NCI-H2029 (cell line): ENCODE measurements at regions not wholly inside any gene's neighbourhood (a gene's known extent, or its start where the extent isn't known, plus 50 kb on each side); places are given as distances from the start of the nearest gene placed in this dataset.

ENCODE experiments used
- DNase-seq: peaks from one replicate; lab custom pipeline; 2025; lab: John Stamatoyannopoulos, UW

GRCh38 chr19:46911456-46911855 is 50.7 kb downstream of the ARHGAP35 start:
- no peak for DNase-seq

- DNase-seq, result no peak
Observed at GRCh38 chr19:46913198-46913851, 52.5 kb downstream of the ARHGAP35 start.

DNA sequence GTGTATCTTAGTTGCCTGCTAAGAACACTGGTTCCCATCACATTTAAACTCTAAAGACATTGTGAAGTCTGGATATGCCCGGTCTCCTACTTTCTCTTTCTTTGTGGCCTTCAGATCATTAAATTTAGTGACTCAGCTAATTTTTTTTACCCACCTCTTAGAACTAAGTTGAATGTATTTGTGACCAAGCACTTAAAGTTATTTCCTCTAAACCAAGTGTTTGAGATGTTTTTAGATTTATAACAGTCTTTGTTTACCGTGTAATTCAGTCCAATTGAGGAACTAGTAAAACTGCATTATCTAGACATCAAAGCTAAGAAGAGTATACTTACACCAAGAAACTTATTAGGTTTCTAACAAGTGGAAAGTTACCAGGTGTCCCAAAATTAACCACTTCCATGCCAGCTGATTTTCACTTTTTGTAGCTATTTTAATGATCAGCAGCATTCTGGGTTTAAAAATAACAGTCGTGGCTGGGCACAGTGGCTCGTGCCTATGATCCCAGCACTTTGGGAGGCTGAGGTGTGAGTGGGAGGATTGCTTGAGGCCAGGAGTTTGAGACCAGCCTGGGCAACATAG is 53.1 kb downstream of the ARHGAP35 start:
- DNase-seq, result no peak

- DNase-seq, result no peak
Observed at GRCh38 chr19:46915386-46915785, 54.6 kb downstream of the ARHGAP35 start.

GRCh38 chr19:46917002-46917401 is 56.2 kb downstream of the ARHGAP35 start:
- DNase-seq, result no peak

DNA sequence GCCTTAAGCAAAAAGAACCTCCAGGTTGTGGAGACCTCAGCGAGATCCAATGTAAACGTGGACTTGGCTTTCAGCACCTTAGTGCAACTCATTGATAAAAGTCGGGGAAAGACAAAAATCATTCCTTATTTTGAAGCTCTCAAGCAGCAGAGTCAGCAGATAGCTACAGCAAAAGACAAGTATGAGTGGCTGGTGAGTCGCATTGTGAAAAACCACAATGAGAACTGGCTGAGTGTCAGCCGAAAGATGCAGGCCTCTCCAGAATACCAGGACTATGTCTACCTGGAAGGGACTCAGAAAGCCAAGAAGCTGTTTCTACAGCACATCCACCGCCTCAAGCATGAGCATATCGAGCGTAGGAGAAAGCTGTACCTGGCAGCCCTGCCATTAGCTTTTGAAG is 58.5 kb downstream of the ARHGAP35 start:
- DNase-seq, result no peak

DNA sequence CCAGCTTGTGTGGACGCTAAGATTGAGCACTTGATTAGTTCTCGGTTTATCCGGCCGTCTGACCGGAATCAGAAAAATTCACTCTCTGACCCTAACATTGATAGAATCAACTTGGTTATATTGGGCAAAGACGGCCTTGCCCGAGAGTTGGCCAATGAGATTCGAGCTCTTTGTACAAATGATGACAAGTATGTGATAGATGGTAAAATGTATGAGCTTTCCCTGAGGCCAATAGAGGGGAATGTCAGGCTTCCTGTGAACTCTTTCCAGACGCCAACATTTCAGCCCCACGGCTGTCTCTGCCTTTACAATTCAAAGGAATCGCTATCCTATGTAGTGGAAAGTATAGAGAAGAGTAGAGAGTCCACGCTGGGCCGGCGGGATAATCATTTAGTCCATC is 59.6 kb downstream of the ARHGAP35 start:
- no peak for DNase-seq

- no peak for DNase-seq
Observed at GRCh38 chr19:46921071-46921470, 60.3 kb downstream of the ARHGAP35 start.

DNA sequence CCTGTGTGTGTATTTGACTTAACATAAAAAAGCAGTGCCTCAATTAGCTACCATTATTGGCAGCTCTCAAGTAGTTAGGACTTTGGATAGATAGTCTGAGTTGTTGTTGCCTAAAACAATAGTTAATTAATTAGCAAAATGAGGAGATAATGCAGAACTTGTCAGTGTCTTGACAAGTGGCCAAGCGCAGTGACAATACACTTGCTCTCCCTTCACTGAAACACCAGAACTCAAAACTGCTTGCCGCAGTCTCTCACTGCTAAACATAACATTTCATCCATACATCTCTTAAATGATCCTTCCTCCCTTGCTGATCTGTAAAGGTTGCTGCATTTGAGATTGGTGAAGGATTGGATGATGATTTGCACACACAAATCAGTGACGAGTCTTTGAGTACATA is 61.7 kb downstream of the ARHGAP35 start:
- DNase-seq, result no peak

- no peak for DNase-seq
Observed at GRCh38 chr19:46924874-46925547, 64.2 kb downstream of the ARHGAP35 start.

DNA sequence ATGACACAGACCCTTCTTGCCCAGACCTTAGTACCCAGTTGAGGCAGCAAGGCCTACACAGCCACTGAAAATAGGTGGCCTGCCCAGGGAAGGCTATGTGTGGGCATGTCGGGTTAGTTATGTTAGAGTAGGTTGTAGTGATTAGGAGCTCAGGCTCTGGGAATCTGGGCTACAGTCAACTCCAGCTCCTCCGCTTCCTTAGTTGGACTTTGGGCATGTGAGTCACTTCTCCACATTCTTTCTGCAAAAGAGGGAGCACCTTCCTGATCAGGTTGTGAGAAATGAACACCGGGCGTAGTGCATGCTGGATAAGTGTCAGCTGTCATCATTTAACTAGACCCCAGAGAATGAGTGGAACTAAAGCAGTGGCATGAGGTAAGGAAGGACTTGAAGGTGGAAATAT is 64.8 kb downstream of the ARHGAP35 start:
- DNase-seq, result no peak

DNA sequence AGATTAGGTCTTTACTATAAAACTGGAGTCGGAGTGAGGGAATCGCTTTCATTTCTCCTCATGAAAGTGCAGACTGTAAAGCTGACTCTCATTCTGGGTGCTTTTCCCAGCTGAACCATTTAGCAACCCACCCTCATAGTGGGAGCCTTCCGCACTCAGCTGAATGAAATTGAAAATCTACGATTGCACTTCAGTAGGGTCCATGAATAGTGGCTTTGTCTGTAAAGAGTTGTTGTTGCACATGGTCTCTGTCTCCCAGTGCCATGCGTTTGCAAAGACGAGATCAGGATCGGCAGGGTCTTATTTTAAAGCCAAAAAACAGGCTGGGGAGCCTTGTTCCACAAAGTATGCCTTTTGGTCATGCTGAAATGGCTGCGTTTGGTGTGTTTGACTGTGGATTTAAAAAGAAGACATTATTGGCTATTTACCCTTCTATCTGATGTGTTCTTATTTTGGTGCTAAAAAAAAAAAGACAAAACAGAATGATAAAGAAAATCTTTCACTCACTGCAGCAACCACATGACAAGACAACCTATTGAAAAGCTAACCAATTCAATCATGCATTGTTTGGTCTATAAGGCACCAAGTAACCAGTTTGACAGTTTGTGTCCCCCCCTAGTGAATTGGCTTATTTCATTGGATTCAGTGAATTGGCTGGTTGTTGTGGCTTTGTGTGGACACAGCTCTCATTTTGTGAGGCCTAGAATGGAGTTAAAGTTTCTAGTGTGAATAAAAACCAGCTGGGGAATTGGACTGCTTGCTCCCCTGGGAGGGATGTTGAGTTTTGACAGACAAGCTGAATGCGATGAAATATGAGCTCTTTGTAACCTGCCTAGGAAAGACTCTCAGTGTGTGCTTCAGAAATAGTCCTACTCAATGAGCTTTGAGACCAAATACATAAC is 65.6 kb downstream of the ARHGAP35 start:
- DNase-seq, result no peak

- no peak for DNase-seq
Observed at GRCh38 chr19:46927106-46927505, 66.3 kb downstream of the ARHGAP35 start.

- no peak for DNase-seq
Observed at GRCh38 chr19:46927893-46928292, 67.1 kb downstream of the ARHGAP35 start.

DNA sequence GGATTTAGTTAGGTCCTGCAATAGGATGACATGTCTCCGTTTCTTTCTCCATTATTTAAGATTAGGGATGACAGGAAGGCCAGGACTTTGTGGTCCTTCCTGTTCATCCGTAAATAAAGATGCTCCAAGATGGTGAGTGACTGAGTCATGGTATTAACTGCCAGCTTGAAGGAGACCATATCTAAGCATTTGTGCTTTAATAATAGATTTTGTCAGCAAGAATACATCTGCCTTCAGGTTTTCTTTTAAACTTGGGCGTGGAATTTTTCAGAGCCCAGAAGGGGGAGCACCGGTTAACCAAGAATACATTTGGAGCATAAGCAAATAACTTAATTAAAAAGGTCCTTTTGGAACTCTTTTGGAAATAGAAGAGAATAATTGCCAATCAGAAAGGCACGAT is 68.2 kb downstream of the ARHGAP35 start:
- DNase-seq, result no peak

GRCh38 chr19:46931202-46931601 is 70.4 kb downstream of the ARHGAP35 start:
- no peak for DNase-seq

DNA sequence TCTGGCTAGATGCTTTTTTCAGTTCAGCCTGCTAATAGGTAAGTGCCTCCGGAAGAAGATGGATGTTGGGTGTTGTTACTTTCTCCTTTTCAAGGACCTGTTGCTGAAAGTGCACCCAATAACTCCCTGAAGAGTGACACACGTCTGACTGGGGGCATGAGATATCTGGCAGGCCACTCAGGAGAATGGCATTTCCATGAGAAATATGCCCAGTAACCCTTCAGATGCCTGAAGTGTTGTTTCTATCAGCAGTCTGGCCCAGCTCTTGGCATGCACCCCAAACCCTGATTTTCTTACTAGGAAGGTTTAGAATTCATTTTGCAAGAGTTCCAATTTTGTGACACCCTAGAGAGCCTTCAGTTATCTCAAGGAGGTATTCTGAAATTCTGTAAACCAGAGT is 71.5 kb downstream of the ARHGAP35 start:
- no peak for DNase-seq

DNA sequence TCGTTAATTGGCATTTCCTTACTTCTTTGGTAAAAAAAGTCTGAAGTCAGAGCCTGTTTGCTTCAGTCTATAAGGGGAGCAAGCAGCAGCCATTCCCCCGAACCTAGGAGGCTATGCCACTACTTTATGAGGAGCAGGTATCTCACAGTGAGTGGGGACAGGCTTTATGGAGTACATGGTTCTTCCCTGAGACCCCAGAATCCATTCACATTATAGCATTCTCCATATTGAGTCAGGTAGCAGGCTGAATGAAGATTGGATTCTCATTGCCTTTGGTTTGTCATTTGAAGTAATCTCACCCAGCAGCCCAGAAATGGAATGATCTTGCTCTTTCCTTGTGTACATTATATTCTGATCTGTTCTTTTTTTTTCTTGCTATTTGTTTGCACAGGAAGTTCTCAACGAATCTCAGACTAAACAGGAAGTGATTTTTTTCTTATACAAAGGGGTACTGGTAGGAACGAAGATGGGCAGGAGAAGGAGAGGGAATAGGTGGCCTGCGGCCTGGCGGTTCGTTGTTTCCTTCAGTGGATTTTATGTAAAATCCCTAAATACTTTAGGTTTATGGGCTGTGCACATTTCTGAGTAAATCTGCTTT is 74.4 kb downstream of the ARHGAP35 start:
- no peak for DNase-seq

DNA sequence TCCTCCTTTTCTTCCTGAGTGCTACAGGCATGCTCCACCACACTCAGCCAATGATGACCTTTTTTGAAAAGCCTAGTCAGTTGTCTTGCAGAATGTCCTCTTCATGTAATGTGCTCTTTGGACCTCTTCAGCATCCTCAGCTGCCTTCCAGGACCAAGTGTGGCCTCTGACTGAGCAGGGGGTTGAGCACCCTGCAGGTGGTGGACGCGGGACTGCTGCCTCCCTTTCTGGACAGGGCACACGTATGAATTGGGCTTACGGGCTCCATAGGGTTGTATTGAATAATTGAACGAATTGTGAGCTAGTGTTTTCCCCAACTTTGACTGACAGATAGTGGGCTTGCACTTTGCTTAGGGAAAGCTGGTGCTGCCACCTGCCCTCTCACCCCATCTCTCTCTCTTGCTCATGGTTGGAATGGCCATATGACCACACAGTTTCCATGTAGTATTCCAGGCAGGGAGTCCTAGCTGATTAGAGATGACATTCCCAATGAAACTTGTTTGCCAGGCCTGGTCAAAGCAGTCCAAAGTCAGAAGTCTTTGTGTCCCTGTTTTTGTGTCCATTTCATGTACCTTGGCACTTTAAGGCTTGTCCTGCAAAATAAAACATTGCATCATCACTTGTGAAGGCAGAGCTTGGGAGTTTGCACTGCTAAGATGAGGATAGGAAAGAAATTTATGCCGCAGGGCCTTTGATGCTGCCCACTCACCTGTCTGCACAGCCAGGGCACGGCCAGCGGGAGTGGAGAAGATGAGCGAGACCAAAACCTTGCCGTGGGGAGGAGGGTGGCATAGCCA is 76.3 kb upstream of the NPAS1 start:
- no peak for DNase-seq

DNA sequence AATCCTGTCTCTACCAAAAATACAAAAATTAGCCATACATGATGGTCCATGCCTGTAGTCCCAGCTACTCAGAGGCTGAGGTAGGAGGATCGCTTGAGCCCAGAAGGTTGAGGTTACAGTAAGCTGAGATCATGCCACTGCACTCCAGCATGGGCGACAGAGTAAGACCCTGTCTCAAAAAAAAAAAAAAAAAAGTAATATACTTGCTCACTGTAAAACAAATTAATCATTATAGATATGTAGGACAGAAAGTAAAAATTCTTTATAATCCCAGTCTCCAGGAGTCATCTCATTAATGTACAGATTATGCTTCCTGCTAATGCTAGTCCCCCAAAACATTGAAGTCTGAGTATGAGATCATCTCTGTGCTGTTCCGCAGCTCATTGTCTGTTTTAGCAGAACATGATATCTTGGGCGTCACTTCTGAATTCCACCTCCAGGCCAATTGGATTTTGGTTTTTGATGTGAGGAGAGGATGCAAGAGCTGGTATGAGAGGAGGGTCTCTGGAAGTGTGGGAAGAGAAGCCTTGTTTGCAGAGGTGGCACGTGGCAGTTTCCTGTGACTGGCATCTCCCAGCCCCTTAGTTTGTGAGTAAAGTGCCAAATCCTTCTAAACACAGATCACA is 75.4 kb upstream of the NPAS1 start:
- DNase-seq, result no peak
